SK-N-SH (cell line): ENCODE measurements at regions not wholly inside any gene's neighbourhood (a gene's known extent, or its start where the extent isn't known, plus 50 kb on each side); places are given as distances from the start of the nearest gene placed in this dataset.

Source experiments
- CTCF ChIA-PET: fragments of 300-600, 350-600 bp; formaldehyde crosslinking; extraction: SDS; loops from one replicate; lab custom pipeline; 2021; lab: Yijun Ruan, JAX
- POLR2A ChIA-PET: fragments of 350-600 bp; sonication (Branson Sonifier 250); formaldehyde crosslinking; extraction: SDS; loops from one replicate; lab custom pipeline; 2020; ENCODE audit warnings: antibody characterized with exemption, inconsistent platforms; lab: Yijun Ruan, JAX
- DNase-seq: peaks from one replicate; pipeline ENCODE4 v3.0.0; 2012
- H2AFZ ChIP-seq: fragments of 200-600 bp; sonication (generic); 2 replicates; pipeline ENCODE4 v1.8.1; 2016; ENCODE audit warnings: antibody characterized with exemption, mild to moderate bottlenecking, low read depth
- H3F3A ChIP-seq: fragments of 200-600 bp; sonication (generic); replicated peaks from 2 replicates; pipeline ENCODE3; 2016; ENCODE audit warnings: antibody characterized with exemption, mild to moderate bottlenecking; ENCODE audit not compliant: insufficient read depth
- H3K27ac ChIP-seq, 2 experiments: fragments of 200-500 bp in 1 of 2; fragments of 200-600 bp in 1 of 2; sonication (Bioruptor generic) in 1 of 2; sonication (generic), shearing (Covaris generic) in 1 of 2; 2 replicates each; pipeline versions ENCODE4 v1.5.1 to v1.6.1; 2014 to 2016; ENCODE audit warnings: low read depth in 2 of 2, inconsistent platforms in 1 of 2, low read length in 1 of 2, mild to moderate bottlenecking in 1 of 2, mixed read lengths in 1 of 2
- H3K27me3 ChIP-seq: fragments of 200-600 bp; sonication (generic), shearing (Covaris generic); 2 replicates; pipeline ENCODE4 v1.6.1; 2016; ENCODE audit warnings: mixed run types; ENCODE audit not compliant: insufficient read depth
- H3K36me3 ChIP-seq, 2 experiments: fragments of 200-500 bp in 1 of 2; fragments of 200-600 bp in 1 of 2; sonication (Bioruptor generic) in 1 of 2; sonication (generic) in 1 of 2; replicated peaks in 1 of 2; 2 replicates each; pipeline versions ENCODE3 to v1.5.1; 2014 to 2016; ENCODE audit warnings: low read length in 1 of 2, mild to moderate bottlenecking in 1 of 2; ENCODE audit not compliant: insufficient read depth in 2 of 2, control insufficient read depth in 1 of 2
- H3K4me1 ChIP-seq, 2 experiments: fragments of 200-500 bp in 1 of 2; fragments of 200-600 bp in 1 of 2; sonication (Bioruptor generic) in 1 of 2; sonication (generic), shearing (Covaris generic) in 1 of 2; 2 replicates each; pipeline versions ENCODE4 v1.5.1 to v1.6.1; 2014 to 2016; ENCODE audit warnings: low read depth in 1 of 2, low read length in 1 of 2, mixed run types in 1 of 2; ENCODE audit not compliant: insufficient read depth in 2 of 2, control insufficient read depth in 1 of 2
- H3K4me2 ChIP-seq: fragments of 200-600 bp; sonication (generic), shearing (Covaris generic); 2 replicates; pipeline ENCODE4 v1.6.1; 2017; ENCODE audit warnings: mixed run types
- H3K4me3 ChIP-seq, 2 experiments: fragments of 200-500 bp in 1 of 2; fragments of 200-600 bp in 1 of 2; sonication (Bioruptor generic) in 1 of 2; sonication (generic), shearing (Covaris generic) in 1 of 2; 2 replicates each; pipeline versions ENCODE4 v1.5.1 to v1.8.1; 2014 to 2016; ENCODE audit warnings: low read depth in 2 of 2, inconsistent platforms in 1 of 2, low read length in 1 of 2, mild to moderate bottlenecking in 1 of 2, mixed read lengths in 1 of 2, moderate library complexity in 1 of 2
- H3K79me2 ChIP-seq: fragments of 200-600 bp; sonication (generic); 2 replicates; pipeline ENCODE4 v1.8.1; 2017; ENCODE audit warnings: mild to moderate bottlenecking; ENCODE audit not compliant: insufficient read depth
- H3K9ac ChIP-seq: fragments of 200-600 bp; sonication (generic); 2 replicates; pipeline ENCODE4 v1.6.1; 2017; ENCODE audit warnings: mixed run types
- H3K9me2 ChIP-seq: fragments of 200-600 bp; sonication (generic); 2 replicates; pipeline ENCODE4 v1.6.1; 2017; ENCODE audit warnings: mixed run types
- H3K9me3 ChIP-seq: fragments of 200-600 bp; sonication (generic); 2 replicates; pipeline ENCODE4 v1.6.1; 2017; ENCODE audit warnings: mixed run types, mild to moderate bottlenecking, moderate library complexity
- H4K20me1 ChIP-seq: fragments of 200-600 bp; sonication (generic); 2 replicates; pipeline ENCODE4 v1.6.1; 2017; ENCODE audit warnings: mild to moderate bottlenecking, mixed run types; ENCODE audit not compliant: insufficient read depth
- CHD2 ChIP-seq: fragments of 150-350 bp; IDR thresholded peaks from 2 replicates; pipeline ENCODE4 v1.6.1; 2018; ENCODE audit warnings: low read length; ENCODE audit not compliant: partially characterized antibody
- ELF1 ChIP-seq: IDR thresholded peaks from 2 replicates; pipeline ENCODE4 v1.4.0; 2012
- EP300 ChIP-seq, 2 experiments: IDR thresholded peaks; 2 replicates each; pipeline versions ENCODE4 v1.4.0 to v1.6.1; 2012; ENCODE audit warnings: borderline replicate concordance in 1 of 2, low read depth in 1 of 2, low read length in 1 of 2
- FOXJ3 ChIP-seq: sonication (generic); formaldehyde crosslinking; IDR thresholded peaks from 2 replicates; pipeline ENCODE4 v1.5.1; 2020; ENCODE audit warnings: mild to moderate bottlenecking, missing genetic modification reagents
- GABPA ChIP-seq: IDR thresholded peaks from 2 replicates; pipeline ENCODE4 v1.4.0; 2012; ENCODE audit warnings: low read depth, mild to moderate bottlenecking
- GATA2 ChIP-seq: sonication (generic); formaldehyde crosslinking; IDR thresholded peaks from 2 replicates; pipeline ENCODE4 v1.5.0; 2020; ENCODE audit warnings: mild to moderate bottlenecking, missing genetic modification reagents
- IRF3 ChIP-seq: fragments of 150-350 bp; IDR thresholded peaks from 2 replicates; pipeline ENCODE4 v1.6.1; 2016; ENCODE audit warnings: mild to moderate bottlenecking, low read depth, low read length
- JUND ChIP-seq: IDR thresholded peaks from 2 replicates; pipeline ENCODE4 v1.4.0; 2012
- MAX ChIP-seq: IDR thresholded peaks from 2 replicates; pipeline ENCODE4 v1.4.0; 2012; ENCODE audit warnings: low read depth
- MEF2A ChIP-seq: IDR thresholded peaks from 2 replicates; pipeline ENCODE4 v1.4.0; 2012; ENCODE audit warnings: low read depth, borderline replicate concordance
- NFIC ChIP-seq: IDR thresholded peaks from 2 replicates; pipeline ENCODE4 v1.4.0; 2012; ENCODE audit warnings: borderline replicate concordance
- NRF1 ChIP-seq: IDR thresholded peaks from 2 replicates; pipeline ENCODE4 v1.6.1; 2012; ENCODE audit warnings: low read depth, mild to moderate bottlenecking, low read length
- POLR2AphosphoS5 ChIP-seq: IDR thresholded peaks from 2 replicates; pipeline ENCODE4 v1.6.1; 2012; ENCODE audit warnings: low read depth, low read length
- RAD21 ChIP-seq: IDR thresholded peaks from 2 replicates; pipeline ENCODE4 v1.6.1; 2012; ENCODE audit warnings: mild to moderate bottlenecking, low read length
- RFX5 ChIP-seq: IDR thresholded peaks from 2 replicates; pipeline ENCODE4 v1.6.1; 2012; ENCODE audit warnings: mild to moderate bottlenecking, improper control_type of control experiment, low read length
- RXRA ChIP-seq: IDR thresholded peaks from 2 replicates; pipeline ENCODE4 v1.4.0; 2012; ENCODE audit warnings: low read depth, mild to moderate bottlenecking, borderline replicate concordance
- SIN3A ChIP-seq: IDR thresholded peaks from 2 replicates; pipeline ENCODE4 v1.6.1; 2012; ENCODE audit warnings: low read depth, mild to moderate bottlenecking, low read length, moderate library complexity, borderline replicate concordance
- SMC3 ChIP-seq: IDR thresholded peaks from 2 replicates; pipeline ENCODE4 v1.6.1; 2012; ENCODE audit warnings: low read depth, low read length, improper control_type of control experiment
- TAF1 ChIP-seq: IDR thresholded peaks from 2 replicates; pipeline ENCODE4 v1.6.1; 2012; ENCODE audit warnings: low read depth, mild to moderate bottlenecking, low read length, moderate library complexity, borderline replicate concordance
- TCF12 ChIP-seq: IDR thresholded peaks from 2 replicates; pipeline ENCODE4 v1.4.0; 2012
- TEAD4 ChIP-seq: IDR thresholded peaks from 2 replicates; pipeline ENCODE4 v1.4.0; 2012; ENCODE audit warnings: mild to moderate bottlenecking, borderline replicate concordance; ENCODE audit not compliant: insufficient read depth
- YY1 ChIP-seq: IDR thresholded peaks from 2 replicates; pipeline ENCODE4 v1.4.0; 2012; ENCODE audit warnings: low read depth, mild to moderate bottlenecking
- WGBS: methylation state at CpG from one replicate; pipeline ENCODE4 v1.1.6; 2017; ENCODE audit warnings: low lambda C conversion rate; 5-methylcytosine and 5-hydroxymethylcytosine counted together

GRCh38 chr1:239617259-239617658, 230.9 kb downstream of the CHRM3 start:
- Histone ChIP-seq H4K20me1 (no peaks in the 10 kb centered on the region), H3K4me3 (no peak overlapping the region)
- TF ChIP-seq GATA2 (CRISPR knock-in tag) (no peak), TAF1 (no peak), TCF12 (no peak), MAX (no peak), MEF2A (no peak), EP300 (IDR thresholded peaks at IDR 0.05; ENCODE audit: borderline replicate concordance in 1 of 2, low read depth in 1 of 2, low read length in 1 of 2) (no peak), CHD2 (no peak), NRF1 (no peak), RXRA (no peak), RFX5 (no peak), GABPA (no peak), SIN3A (no peak), RAD21 (no peak), ELF1 (no peak), IRF3 (no peak), POLR2AphosphoS5 (no peak), JUND (no peak)
- TF ChIP-seq, all 33 proteins: peak for 0
- no peaks in the 10 kb centered on the region for H3K9me2 ChIP-seq
- H3K79me2 ChIP-seq: no peaks in the 10 kb centered on the region
- no peaks in the 10 kb centered on the region for H3K36me3 ChIP-seq
- ChIA-PET CTCF (interaction anchor here (1.0 to 3.1 kb wide), 2 partner anchors 17 to 23 kb away, joined by 3 to 8 read pairs; no protein-coding TSS in a partner anchor), POLR2A (no interaction called here)
- H3K27ac ChIP-seq: peak overlapping the region in 1 of 2 experiments; percentile 65; a peak in 2 of 4 replicates
- no peak overlapping the region for H2AFZ ChIP-seq
- H3K4me2 ChIP-seq: no peak overlapping the region
- peaks cover 0 to 22% of the 10 kb centered on the region in 2 experiments; a peak in 2 of 4 replicates for H3K4me1 ChIP-seq
- H3K27me3 ChIP-seq: no peaks in the 10 kb centered on the region
- H3F3A ChIP-seq: no peaks in the 10 kb centered on the region
- H3K9ac ChIP-seq: no peak overlapping the region
- WGBS: 54% methylated on average over 6 of the region's 6 CpGs
- no peaks in the 10 kb centered on the region for H3K9me3 ChIP-seq
- DNase-seq: no peak

- no peaks in the 10 kb centered on the region for H4K20me1 ChIP-seq
- H3K27ac ChIP-seq: no peak overlapping the region; a peak in 1 of 4 replicates
- H3K36me3 ChIP-seq: no peaks in the 10 kb centered on the region
- peaks cover 0 to 17% of the 10 kb centered on the region in 2 experiments; a peak in 2 of 4 replicates for H3K4me1 ChIP-seq
- no peak overlapping the region for H3K4me3 ChIP-seq
- no peaks in the 10 kb centered on the region for H3K27me3 ChIP-seq
- H3K4me2 ChIP-seq: no peak overlapping the region
- H2AFZ ChIP-seq: no peak overlapping the region
- whole genome bisulfite sequencing: 77% methylated on average over 5 of the region's 5 CpGs
- no peaks in the 10 kb centered on the region for H3F3A ChIP-seq
- ChIA-PET POLR2A (no interaction called here), CTCF (no interaction called here)
- H3K79me2 ChIP-seq: no peaks in the 10 kb centered on the region
- no peaks in the 10 kb centered on the region for H3K9me3 ChIP-seq
- TF ChIP-seq GABPA: no peak
- TF ChIP-seq MEF2A: no peak
- TF ChIP-seq TEAD4: no peak
- no peak for TF ChIP-seq NFIC
- no peak for TF ChIP-seq EP300 (IDR thresholded peaks at IDR 0.05; ENCODE audit: borderline replicate concordance in 1 of 2, low read depth in 1 of 2, low read length in 1 of 2)
- no peak for TF ChIP-seq SMC3
- no peak for TF ChIP-seq YY1
- TF ChIP-seq FOXJ3 (CRISPR knock-in tag): no peak
- TF ChIP-seq, all 33 proteins: peak for 0
- DNase-seq: no peak
- H3K9ac ChIP-seq: no peak overlapping the region
- no peaks in the 10 kb centered on the region for H3K9me2 ChIP-seq
Measured at GRCh38 chr1:239617731-239618130, 231.4 kb downstream of the CHRM3 start.
